ENCODE measurements at regions not wholly inside any gene's neighbourhood (a gene's known extent, or its start where the extent isn't known, plus 50 kb on each side); places are given as distances from the start of the nearest gene placed in this dataset.

DNA sequence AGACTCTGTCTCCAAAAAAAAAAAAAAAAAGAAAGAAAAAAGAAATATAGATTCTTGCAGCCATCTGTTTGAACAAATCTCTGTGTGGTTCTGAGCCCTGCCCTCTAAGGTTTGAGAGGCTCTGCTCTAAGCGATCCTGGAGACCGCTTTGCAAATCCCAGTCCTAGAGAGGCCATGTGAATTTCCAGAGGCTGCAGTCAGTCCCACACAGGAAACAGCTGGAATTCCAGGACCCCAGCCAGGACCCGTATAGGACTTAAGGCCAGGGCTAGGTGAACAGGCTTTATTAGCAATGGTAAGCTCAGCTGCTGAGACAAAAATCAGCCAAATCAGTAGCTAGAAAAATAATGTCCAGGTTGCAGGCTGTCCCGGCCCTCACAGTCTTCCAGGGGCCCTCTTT is 154.8 kb downstream of the RPS24 start:
- DNase-seq = no peak

DNA sequence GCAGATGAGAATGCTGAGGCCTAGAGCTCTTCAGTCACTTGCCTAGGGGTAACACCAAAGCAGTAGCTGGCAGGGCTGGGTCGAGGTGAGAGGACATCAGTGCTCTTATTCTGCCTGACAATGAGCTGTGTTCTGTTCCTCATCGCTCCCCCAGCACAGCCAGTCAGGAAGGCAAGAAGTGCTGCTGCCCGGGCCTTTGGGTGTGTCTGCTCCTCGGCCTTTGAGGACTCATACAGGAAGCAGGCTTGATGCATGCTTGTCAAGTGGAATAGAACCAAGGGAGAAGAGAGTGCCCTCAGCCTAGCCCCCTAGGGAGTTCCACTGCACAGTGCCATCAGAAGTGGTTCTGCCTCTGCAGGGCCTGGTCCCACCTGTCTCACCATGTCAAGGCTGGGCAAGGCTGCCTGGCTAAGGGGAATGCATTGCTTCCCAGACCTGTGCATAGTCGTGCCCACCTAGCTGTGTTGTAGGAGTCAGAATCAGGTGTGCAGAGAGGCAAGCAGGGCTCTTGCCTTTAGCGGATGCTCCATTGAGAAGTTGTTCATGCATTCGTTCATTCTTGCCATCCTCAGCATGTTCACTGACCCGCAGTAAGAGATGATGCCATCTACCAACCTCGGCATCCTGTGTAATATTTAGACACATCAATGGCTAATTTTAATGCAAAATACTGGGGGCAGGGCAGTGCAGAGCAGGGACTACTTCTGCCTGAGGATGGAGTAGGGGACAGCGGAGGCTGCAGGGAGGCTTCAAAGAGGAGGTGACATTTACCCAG is 156.6 kb downstream of the RPS24 start:
- no peak for DNase-seq

DNA sequence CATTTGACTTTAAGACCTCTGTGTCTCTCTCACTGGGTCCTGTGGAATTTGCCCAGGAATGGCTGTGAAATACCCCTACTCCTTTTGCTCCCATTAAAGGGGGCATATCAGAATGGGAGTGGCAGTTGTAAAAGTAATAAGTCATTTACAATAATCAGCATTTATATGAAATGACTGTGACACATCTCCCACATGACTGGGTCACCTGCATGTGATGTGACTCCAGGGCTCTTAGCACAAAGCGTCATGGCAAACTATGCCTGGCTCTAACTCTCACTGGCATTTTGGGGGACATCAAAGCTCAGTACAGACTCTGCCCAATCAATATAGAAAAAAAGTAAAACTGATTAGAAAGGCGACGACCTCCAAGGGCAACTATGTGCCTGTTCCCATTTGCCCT is 157.6 kb downstream of the RPS24 start:
- DNase-seq = no peak

- DNase-seq = no peak
Observed at GRCh38 chr10:78193189-78193588, 159.5 kb downstream of the RPS24 start.

- no peak for DNase-seq
Observed at GRCh38 chr10:78194050-78194449, 160.4 kb downstream of the RPS24 start.

DNA sequence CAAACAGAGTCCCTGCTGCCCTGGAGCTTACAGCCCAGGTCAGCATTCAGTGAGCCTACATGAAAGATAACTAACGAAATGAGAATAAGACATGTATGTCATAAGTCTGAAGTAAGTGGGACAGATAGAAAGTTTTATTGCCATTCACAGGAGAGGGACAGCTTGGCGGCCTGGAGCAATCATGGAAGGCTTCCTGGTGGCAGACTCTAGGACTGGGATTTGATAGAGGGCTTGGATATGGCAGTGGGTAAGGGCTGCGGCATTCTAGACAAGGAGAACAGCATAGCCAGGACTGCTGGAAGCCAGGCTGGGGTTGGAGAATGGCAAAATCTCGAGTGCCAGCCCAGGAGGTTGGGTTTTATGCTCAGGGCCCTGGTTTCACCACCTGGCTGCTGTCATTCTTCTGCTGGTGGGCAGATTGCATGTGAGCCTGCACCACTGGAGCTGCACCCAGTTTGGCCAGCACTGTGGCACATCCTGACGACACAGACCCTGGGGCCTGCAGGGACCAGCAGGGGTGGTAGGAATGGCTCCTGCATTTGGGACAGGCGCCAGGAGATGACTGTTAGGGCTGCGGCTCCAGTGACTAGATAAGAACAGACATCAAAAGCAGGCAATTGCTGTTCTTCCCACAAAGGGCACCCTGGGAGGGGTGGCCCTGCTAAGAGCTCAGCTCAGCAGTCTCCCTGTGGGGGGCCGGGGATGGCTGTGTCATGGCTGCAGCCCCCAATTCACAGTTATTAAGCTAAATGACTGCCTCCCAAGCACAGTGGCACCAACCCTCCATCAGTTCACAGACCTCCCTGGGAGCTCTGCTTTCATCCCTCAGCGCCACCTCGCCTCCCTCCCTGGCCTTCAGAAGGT is 161.1 kb downstream of the RPS24 start:
- no peak for DNase-seq

DNA sequence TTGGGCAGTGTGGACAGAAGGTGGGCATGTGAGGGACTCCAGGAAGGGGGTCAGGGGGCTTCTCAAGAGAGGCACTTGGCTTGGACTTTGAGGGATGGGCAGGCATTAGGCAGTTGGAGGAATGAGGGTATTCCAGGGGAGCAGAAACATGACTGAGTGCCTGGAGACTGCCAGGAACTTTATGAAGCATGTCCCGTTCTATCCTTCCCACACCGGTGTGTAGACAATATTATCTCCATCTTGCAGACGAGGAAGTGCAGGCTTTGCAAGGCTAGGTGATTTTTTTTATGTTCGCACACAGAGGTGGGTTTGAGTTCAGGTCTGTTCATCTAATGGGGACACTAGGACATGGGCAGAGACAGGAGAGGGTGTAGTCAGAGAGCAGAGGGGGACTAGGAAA is 162.7 kb downstream of the RPS24 start:
- DNase-seq = no peak

DNA sequence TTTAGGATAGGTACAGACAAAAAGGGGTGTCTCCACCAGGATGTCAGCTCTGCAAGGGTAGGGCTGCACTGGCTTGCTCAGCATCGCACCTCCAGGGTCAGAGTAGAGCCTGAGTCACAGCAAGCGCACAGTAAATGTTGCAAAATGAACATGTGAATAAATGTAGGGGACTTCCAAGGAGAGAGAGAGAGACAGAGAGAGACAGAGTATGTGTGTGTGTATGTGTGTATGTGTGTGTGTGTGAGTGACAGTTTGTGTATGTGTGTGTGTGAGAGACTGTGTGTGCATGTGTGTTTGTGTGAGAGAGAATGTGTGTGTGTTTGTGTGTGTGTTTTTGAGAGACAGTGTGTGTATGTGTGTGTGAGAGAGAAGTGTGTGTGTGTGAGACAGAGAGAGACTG is 163.3 kb downstream of the RPS24 start:
- no peak for DNase-seq

DNA sequence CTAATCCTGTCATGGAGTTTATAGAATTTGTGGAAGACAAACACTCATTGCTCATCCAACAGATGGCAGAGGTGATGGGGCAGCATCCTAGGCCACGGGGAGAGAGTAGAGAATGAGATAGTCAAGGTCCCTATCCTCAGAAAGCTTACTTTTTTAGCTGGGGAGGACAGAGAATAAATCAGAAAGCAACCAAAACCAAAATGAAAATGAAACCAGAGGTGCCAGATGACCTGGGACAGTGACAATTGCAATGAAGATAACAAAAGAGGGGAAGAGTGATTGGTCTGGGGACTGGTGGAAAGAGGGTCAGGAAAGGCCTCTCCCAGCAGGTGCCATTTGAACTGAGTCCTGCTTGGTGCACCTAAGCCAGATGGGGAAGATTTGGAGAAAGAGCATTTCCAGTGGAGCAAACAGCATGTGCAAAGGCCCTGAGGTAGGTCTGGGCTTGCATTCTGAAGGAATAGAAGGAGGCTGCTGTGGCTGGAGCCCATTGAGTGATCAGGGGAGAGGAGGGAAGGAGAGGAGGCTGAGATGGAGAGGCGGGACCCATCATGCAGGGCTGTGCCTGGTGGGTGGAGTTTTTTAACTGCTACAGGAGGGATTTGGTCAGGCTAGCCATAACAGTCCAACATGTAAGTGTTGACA is 164.1 kb downstream of the RPS24 start:
- no peak for DNase-seq

DNA sequence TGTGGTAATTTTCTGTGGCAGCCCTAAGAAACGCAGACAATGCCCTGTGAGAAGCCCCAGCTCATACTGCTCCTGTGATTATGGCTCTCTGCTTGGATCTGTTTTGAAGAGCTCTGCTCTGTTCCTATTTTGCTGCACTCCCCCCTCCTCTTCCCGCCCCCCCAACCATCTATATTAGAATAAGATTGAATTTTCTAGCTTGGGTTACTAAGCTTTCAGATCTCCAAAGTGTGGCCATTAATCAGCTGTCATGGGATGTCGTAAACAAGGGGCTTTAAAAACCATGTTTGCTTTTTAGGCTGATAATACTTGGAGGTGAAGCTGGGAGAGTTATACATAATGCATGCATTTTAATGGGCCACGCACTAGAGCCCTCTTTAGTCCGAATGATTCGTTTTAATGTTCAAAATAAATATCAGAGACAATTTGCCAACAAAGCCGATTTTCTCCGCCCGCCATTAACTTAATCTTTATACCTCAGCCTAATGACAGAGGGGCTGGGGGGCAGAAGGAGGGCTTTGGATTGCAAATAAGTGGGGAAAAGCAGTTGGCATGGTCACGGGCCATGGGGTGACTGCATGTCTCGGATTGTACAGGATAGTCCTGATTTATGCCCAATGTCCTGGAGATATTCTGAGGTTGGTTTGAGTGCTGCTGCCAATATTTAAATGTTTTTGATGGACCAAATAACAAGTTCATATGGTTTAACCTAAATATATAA is 165.5 kb downstream of the RPS24 start:
- no peak for DNase-seq

- DNase-seq = no peak
Observed at GRCh38 chr10:78199759-78200158, 166.1 kb downstream of the RPS24 start.

DNA sequence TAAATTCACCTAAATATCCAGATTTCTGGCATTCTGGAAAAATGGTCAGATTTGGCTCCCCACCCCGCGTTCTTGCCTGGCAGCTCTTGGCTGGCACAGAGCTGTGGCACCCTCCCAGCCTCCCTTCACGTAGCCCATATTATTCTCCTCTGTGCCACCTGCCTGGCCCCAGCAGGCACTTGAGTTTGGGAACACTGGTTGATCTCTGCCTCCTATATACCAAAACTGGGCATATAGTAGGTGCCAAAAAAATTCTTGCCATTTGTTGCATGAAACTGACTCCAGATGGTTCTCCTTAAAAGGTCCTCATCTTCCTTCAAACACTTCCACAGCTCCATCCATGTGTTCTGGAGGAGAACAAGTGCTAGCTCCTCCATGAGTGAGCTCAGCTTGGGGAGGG is 167.0 kb downstream of the RPS24 start:
- no peak for DNase-seq

- no peak for DNase-seq
Observed at GRCh38 chr10:78202386-78202785, 168.7 kb downstream of the RPS24 start.

GRCh38 chr10:78203915-78204818 is 170.5 kb downstream of the RPS24 start:
- no peak for DNase-seq

DNA sequence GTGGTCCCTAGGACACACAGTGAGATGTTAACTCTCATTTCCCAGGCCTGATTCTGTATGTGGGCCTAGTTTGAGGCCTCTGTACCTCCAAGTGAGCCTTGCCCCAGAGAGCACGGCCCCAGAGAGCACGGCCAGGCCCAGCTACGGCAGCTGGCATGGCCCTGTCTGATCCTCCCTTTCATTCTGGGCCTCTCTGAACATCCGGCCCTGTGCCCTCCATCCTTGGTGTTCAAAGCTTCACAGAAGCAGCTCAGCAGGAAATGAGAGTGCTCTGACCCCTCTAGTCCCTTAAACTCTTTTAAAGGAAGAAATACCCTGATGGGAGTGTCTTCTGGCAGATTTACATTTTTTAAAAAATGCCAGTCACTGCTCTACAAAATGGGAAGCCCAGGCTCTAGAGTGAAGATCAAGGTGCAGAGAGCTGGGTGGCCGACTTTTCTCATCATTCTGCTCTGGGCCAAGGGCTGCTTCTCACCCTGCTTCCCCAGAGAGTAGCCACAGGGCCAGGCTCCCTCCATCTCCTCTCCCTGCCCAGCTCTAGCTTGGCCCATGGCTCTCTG is 171.9 kb downstream of the RPS24 start:
- DNase-seq = no peak

GRCh38 chr10:78207216-78207615 is 173.6 kb downstream of the RPS24 start:
- DNase-seq = no peak

DNA sequence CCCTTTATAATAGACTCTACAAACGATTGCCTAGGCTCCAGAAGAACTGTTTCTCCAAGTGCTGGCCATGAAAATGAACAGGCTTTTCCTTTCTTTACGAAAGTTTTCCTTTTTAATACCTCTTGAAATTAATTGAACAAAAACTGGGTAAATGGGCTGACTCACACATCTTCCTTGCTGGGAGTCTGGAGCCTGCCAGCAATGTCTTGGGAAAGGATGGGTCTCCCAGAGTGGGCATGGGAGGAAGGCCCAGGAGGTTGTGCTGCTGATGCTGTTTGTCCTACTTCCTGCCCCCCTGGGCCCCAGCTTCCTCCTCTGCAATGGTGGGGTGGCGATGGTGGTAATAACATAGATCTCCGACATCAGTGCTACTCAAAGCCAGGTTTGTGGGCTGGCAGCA is 174.1 kb downstream of the RPS24 start:
- no peak for DNase-seq

GRCh38 chr10:78209970-78210369 is 176.3 kb downstream of the RPS24 start:
- DNase-seq = no peak

GRCh38 chr10:78210548-78210947 is 176.9 kb downstream of the RPS24 start:
- DNase-seq = no peak

- DNase-seq = no peak
Observed at GRCh38 chr10:78210976-78211375, 177.3 kb downstream of the RPS24 start.

GRCh38 chr10:78211561-78212051 is 177.9 kb downstream of the RPS24 start:
- DNase-seq = no peak
